ENCODE measurements at regions not wholly inside any gene's neighbourhood (a gene's known extent, or its start where the extent isn't known, plus 50 kb on each side); places are given as distances from the start of the nearest gene placed in this dataset.
A peak's percentile ranks its signal among the peaks of the same experiment; 100 is the strongest.

DNA sequence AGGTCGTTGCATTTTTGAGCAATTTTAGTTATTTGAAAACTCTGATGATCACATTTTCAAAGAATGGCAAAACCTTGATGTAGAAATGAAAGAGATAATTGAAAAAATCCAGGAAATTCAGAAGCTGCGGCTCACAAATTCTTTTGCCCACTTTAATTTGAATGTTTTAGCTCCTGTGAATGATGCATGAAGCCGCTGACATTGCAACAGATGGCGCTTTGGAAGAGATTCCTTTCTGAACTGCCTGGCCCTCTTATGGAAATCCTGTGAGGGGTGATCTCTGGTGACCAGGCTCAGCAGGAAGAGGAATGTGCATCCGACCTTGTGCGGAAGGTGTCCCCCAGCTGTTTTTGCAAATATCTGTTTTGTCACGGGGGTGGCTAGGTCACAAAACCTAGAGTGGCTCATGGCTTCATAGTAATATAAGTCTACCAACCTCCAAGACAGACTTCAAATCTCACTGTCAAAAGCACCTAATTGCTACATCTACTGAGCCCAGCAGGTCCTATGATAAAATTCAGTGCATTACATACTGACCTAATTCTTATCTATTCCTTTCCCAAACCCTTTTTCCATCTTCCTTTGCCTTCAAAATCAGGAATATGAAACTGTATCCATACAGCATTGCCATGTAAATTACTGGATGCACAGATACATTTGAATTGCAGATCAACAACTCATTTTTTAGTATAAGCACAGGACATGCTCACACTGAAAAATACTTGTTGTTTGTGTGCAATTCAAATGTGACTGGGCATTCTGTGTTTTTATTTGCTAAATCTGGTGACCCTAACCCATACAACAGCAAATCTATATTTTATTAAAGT, 412.7 kb downstream of the ETS1 start:
- POLR2A ChIA-PET: interaction anchor here (1.5 to 1.6 kb wide), 2 partner anchors 345 to 458 kb away, joined by 3 to 4 read pairs; no protein-coding TSS in a partner anchor

DNA sequence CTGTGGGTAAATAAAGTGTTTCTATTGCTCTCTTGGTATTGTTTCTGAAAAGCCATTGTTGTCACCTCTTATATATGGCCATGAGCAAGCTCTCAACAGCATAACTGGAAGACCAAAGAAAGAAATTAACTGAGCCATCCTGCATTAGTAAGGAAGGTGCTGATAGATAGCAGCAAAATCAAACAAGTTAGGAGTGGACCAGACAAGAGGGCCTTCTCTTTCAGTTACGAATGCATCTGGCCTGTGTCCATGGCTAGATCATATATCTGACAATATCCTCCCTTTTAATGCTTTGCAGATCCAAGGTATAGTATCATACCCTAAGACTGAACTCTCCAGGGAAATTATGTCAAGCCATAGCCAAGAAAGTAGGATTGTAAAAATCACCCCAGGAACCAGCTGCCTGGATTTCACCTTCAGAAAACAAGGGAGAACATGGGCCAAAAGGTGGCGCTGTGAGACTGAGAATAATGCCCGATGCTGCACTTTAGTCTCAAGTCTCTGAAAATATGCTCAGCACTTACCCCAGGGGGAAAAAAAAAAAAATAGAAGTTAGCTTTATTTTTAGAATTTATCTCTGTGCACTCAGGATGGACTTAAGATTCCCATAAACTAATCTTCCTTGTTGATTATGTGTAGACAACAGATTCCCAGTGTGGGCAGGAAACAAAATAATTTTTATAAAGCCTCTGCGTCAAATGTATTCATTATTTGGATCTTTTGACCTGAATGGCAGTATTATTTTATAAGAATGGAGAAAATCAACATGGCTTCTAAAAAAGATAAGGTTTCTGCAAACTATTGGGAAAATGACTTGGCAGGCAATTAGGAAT, 415.1 kb downstream of the ETS1 start:
- no peaks in the 10 kb centered on the region for H3K36me3 Mint-ChIP-seq
- POLR2A ChIA-PET: interaction anchor here (0.5 to 1.8 kb wide), 14 partner anchors 11 to 720 kb away, joined by 3 to 6 read pairs (median 3); no protein-coding TSS in a partner anchor
- no peaks in the 10 kb centered on the region for H3K36me3 ChIP-seq (ENCODE audit: control insufficient read depth in 2 of 3, insufficient read depth in 3 of 3, low read length in 3 of 3)
- DNase-seq (peak; percentile 59 to 82 (median 75)), ATAC-seq (peak; percentile 85)
- H3K27me3 ChIP-seq (ENCODE audit: control insufficient read depth in 2 of 2, insufficient read depth in 2 of 2, low read length in 2 of 2): no peaks in the 10 kb centered on the region
- no peaks in the 10 kb centered on the region for H3K9me3 ChIP-seq (ENCODE audit: control insufficient read depth in 2 of 3, low read length in 3 of 3)
- CTCF ChIA-PET: interaction anchor here (0.5 to 6.4 kb wide), 44 partner anchors 12 to 1022 kb away, joined by 3 to 117 read pairs (median 4); no protein-coding TSS in a partner anchor
- no peaks in the 10 kb centered on the region for H3K4me1 ChIP-seq (ENCODE audit: control insufficient read depth in 2 of 2, insufficient read depth in 2 of 2, low read length in 2 of 2)
- H3K4me1 Mint-ChIP-seq: peaks cover 0 to 9% (median 4%) of the 10 kb centered on the region in 7 donors
- H3K27me3 Mint-ChIP-seq: peaks cover 0 to 15% (median 0%) of the 10 kb centered on the region in 5 donors
- H3K27ac ChIP-seq (ENCODE audit: low read depth, low read length): no peak overlapping the region
- intact Hi-C loops (cut with micrococcal nuclease): loop anchor here (1.0 to 5.0 kb wide), 14 partner anchors 115 to 785 kb away; no protein-coding TSS in a partner anchor
- H3K9me3 Mint-ChIP-seq: no peaks in the 10 kb centered on the region
- no peak overlapping the region for H3K4me3 ChIP-seq (ENCODE audit: low read length)
- H3K27ac Mint-ChIP-seq: peak overlapping the region in 2 of 9 donors; percentile 27 to 70
- H3K4me3 Mint-ChIP-seq: no peak overlapping the region

More for the DNA sequence above, 412.7 kb downstream of the ETS1 start:
- H3K4me3 ChIP-seq (ENCODE audit: low read length): no peak overlapping the region
- no peaks in the 10 kb centered on the region for H3K36me3 Mint-ChIP-seq
- H3K4me3 Mint-ChIP-seq: no peak overlapping the region
- DNase-seq (no peak), ATAC-seq (no peak)
- H3K27me3 ChIP-seq (ENCODE audit: control insufficient read depth in 2 of 2, insufficient read depth in 2 of 2, low read length in 2 of 2): no peaks in the 10 kb centered on the region
- H3K4me1 Mint-ChIP-seq: peaks cover 0 to 12% (median 5%) of the 10 kb centered on the region in 7 donors
- no peaks in the 10 kb centered on the region for H3K9me3 ChIP-seq (ENCODE audit: control insufficient read depth in 2 of 3, low read length in 3 of 3)
- no peaks in the 10 kb centered on the region for H3K9me3 Mint-ChIP-seq
- intact Hi-C loops (cut with micrococcal nuclease): loop anchor here (5.0 kb wide), 5 partner anchors 113 to 783 kb away; no protein-coding TSS in a partner anchor
- H3K27me3 Mint-ChIP-seq: peaks cover 0 to 1% (median 0%) of the 10 kb centered on the region in 5 donors
- no peak overlapping the region for H3K27ac ChIP-seq (ENCODE audit: low read depth, low read length)
- no peak overlapping the region for H3K27ac Mint-ChIP-seq
- H3K4me1 ChIP-seq (ENCODE audit: control insufficient read depth in 2 of 2, insufficient read depth in 2 of 2, low read length in 2 of 2): no peaks in the 10 kb centered on the region
- no peaks in the 10 kb centered on the region for H3K36me3 ChIP-seq (ENCODE audit: control insufficient read depth in 2 of 3, insufficient read depth in 3 of 3, low read length in 3 of 3)
- CTCF ChIA-PET: interaction anchor here (0.9 to 6.4 kb wide), 7 partner anchors 34 to 656 kb away, joined by 3 to 117 read pairs (median 5); no protein-coding TSS in a partner anchor

DNA sequence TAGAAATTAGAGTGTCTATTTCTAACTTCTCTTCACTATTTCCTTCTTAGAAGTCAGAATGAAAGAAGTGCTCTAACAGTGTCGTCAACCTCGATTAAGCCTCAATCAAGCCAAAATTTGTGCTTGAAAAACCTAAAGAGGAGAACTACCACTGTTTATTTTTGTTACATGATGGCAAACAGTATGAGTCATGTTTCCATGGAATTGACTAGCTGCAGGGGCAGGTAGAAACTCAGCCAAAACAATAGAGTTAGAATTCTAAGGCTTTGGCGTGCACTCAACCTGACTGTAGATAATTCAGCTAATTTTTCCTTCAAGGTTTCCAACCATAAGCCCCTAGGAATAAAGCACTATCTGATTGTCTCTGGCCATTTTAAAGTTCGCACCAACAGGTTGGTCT, 415.9 kb downstream of the ETS1 start:
- Mint-ChIP-seq H3K36me3 (no peaks in the 10 kb centered on the region), H3K4me3 (no peak overlapping the region), H3K27ac (no peak overlapping the region), H3K27me3 (peaks cover 0 to 20% (median 0%) of the 10 kb centered on the region in 5 donors), H3K9me3 (no peaks in the 10 kb centered on the region), H3K4me1 (peaks cover 0 to 9% (median 4%) of the 10 kb centered on the region in 7 donors)
- DNase-seq (no peak), ATAC-seq (no peak)
- no peaks in the 10 kb centered on the region for H3K9me3 ChIP-seq (ENCODE audit: control insufficient read depth in 2 of 3, low read length in 3 of 3)
- H3K36me3 ChIP-seq (ENCODE audit: control insufficient read depth in 2 of 3, insufficient read depth in 3 of 3, low read length in 3 of 3): no peaks in the 10 kb centered on the region
- no peak overlapping the region for H3K27ac ChIP-seq (ENCODE audit: low read depth, low read length)
- no peak overlapping the region for H3K4me3 ChIP-seq (ENCODE audit: low read length)
- ChIA-PET POLR2A (interaction anchor here (0.6 to 1.8 kb wide), 5 partner anchors 10 to 688 kb away, joined by 3 to 6 read pairs (median 3); no protein-coding TSS in a partner anchor), CTCF (interaction anchor here (0.7 to 6.4 kb wide), 24 partner anchors 12 to 688 kb away, joined by 3 to 117 read pairs (median 5); no protein-coding TSS in a partner anchor)
- no peaks in the 10 kb centered on the region for H3K4me1 ChIP-seq (ENCODE audit: control insufficient read depth in 2 of 2, insufficient read depth in 2 of 2, low read length in 2 of 2)
- intact Hi-C loops (cut with micrococcal nuclease): loop anchor here (5.0 kb wide), 5 partner anchors 116 to 786 kb away; no protein-coding TSS in a partner anchor
- H3K27me3 ChIP-seq (ENCODE audit: control insufficient read depth in 2 of 2, insufficient read depth in 2 of 2, low read length in 2 of 2): no peaks in the 10 kb centered on the region

DNA sequence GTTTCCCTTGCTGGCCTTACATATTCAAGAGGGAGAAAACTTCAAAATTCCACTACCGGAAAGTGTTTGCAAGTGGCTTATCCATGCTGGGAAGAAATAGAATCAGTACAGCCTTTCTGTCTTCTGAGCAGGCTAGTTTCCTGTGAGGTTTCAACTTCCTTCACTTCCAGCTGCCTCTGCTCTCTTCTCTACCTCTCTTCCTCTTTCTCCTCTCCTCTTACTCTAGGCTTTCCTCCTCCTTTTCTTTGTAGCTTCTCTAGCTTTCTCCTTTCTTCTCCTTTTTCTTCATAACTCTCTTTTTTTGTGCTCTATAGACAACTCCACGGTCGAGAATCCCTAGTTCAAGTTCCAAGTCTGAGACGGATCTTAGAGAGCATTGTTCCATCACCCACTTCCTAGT, 421.8 kb downstream of the ETS1 start:
- Histone ChIP-seq H3K27ac (ENCODE audit: low read depth, low read length) (no peak overlapping the region), H3K4me1 (ENCODE audit: control insufficient read depth in 2 of 2, insufficient read depth in 2 of 2, low read length in 2 of 2) (no peaks in the 10 kb centered on the region), H3K4me3 (ENCODE audit: low read length) (no peak overlapping the region), H3K36me3 (ENCODE audit: control insufficient read depth in 2 of 3, insufficient read depth in 3 of 3, low read length in 3 of 3) (no peaks in the 10 kb centered on the region), H3K27me3 (ENCODE audit: control insufficient read depth in 2 of 2, insufficient read depth in 2 of 2, low read length in 2 of 2) (no peaks in the 10 kb centered on the region), H3K9me3 (ENCODE audit: control insufficient read depth in 2 of 3, low read length in 3 of 3) (no peaks in the 10 kb centered on the region)
- no peaks in the 10 kb centered on the region for H3K9me3 Mint-ChIP-seq
- H3K4me3 Mint-ChIP-seq: peak overlapping the region in 1 of 10 donors; percentile 8
- peak overlapping the region in 1 of 9 donors; percentile 5 for H3K27ac Mint-ChIP-seq
- ChIA-PET CTCF (interaction anchor here (0.6 to 0.9 kb wide), 2 partner anchors 445 to 468 kb away, joined by 3 read pairs; no protein-coding TSS in a partner anchor), POLR2A (interaction anchor here (0.7 to 0.9 kb wide), 2 partner anchors 120 to 672 kb away, joined by 3 read pairs; no protein-coding TSS in a partner anchor)
- peaks cover 0 to 31% (median 0%) of the 10 kb centered on the region in 5 donors for H3K27me3 Mint-ChIP-seq
- intact Hi-C loops (cut with micrococcal nuclease): no loop called here
- H3K4me1 Mint-ChIP-seq: peaks cover 6 to 11% (median 8%) of the 10 kb centered on the region in 7 donors
- no peaks in the 10 kb centered on the region for H3K36me3 Mint-ChIP-seq
- DNase-seq (no peak), ATAC-seq (no peak)

DNA sequence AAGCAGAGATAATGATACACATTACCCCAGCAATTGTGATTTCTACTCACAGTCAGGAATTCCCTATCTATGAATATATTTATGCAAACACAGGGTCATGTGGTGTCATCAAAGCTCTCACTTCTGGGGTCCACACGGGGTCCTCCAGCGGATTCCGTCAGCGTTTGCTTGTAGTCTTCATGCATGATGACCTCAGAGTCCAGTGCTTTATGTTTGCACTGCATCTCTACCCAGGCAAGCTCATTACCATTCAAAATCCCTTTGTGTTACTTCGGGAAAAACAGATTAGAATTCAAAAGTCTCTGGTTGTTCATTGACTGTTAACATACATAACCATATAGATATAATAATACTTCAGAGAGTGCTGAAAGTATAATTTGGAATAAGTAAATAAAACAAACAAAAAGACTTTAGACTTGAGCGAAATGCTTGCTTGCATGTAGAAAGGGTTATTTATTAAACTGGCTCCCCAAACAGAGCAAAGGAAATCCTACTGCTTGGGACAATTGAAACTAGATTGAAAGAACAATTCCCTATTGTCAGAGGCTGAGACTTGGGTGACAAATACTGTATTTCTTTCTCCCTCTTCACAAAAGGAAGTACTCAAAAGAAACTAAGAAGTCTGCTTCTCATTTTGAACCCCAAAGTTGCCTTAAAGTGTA, 423.1 kb downstream of the ETS1 start:
- H3K36me3 Mint-ChIP-seq: no peaks in the 10 kb centered on the region
- H3K4me3 Mint-ChIP-seq: no peak overlapping the region
- ATAC-seq (no peak), DNase-seq (no peak)
- H3K27ac ChIP-seq (ENCODE audit: low read depth, low read length): no peak overlapping the region
- POLR2A ChIA-PET: no interaction called here
- CTCF ChIA-PET: interaction anchor here (0.6 to 1.5 kb wide), 6 partner anchors 13 to 667 kb away, joined by 3 to 5 read pairs (median 4); no protein-coding TSS in a partner anchor
- no peaks in the 10 kb centered on the region for H3K9me3 ChIP-seq (ENCODE audit: control insufficient read depth in 2 of 3, low read length in 3 of 3)
- H3K27me3 ChIP-seq (ENCODE audit: control insufficient read depth in 2 of 2, insufficient read depth in 2 of 2, low read length in 2 of 2): no peaks in the 10 kb centered on the region
- intact Hi-C loops (cut with micrococcal nuclease): no loop called here
- H3K4me1 Mint-ChIP-seq: peaks cover 6 to 11% (median 8%) of the 10 kb centered on the region in 7 donors
- no peak overlapping the region for H3K4me3 ChIP-seq (ENCODE audit: low read length)
- H3K36me3 ChIP-seq (ENCODE audit: control insufficient read depth in 2 of 3, insufficient read depth in 3 of 3, low read length in 3 of 3): no peaks in the 10 kb centered on the region
- H3K27ac Mint-ChIP-seq: no peak overlapping the region
- H3K9me3 Mint-ChIP-seq: no peaks in the 10 kb centered on the region
- H3K4me1 ChIP-seq (ENCODE audit: control insufficient read depth in 2 of 2, insufficient read depth in 2 of 2, low read length in 2 of 2): no peaks in the 10 kb centered on the region
- peaks cover 0 to 25% (median 0%) of the 10 kb centered on the region in 5 donors for H3K27me3 Mint-ChIP-seq

Data from naive thymus-derived CD4-positive, alpha-beta T cell (primary cell).